Right cardiac atrium (tissue), 5 donors: ENCODE measurements at regions not wholly inside any gene's neighbourhood (a gene's known extent, or its start where the extent isn't known, plus 50 kb on each side); places are given as distances from the start of the nearest gene placed in this dataset.

Experiments used
- ATAC-seq, 2 donors: fragments of 200-7000 bp; cut with Tn5 transposase; one replicate each; pipeline versions ENCODE4 v1.8.0 to v1.9.1; 2020; ENCODE audit warnings: moderate library complexity in 2 of 2, mild to moderate bottlenecking in 1 of 2
- DNase-seq, 3 donors: peaks; one replicate each; pipeline ENCODE4 v3.0.0-alpha.2; 2020
- H3K27ac ChIP-seq: one replicate; pipeline ENCODE4 v1.5.1; 2013; ENCODE audit warnings: mild to moderate bottlenecking, low read length, control low read depth, moderate library complexity
- H3K27me3 ChIP-seq: one replicate; pipeline ENCODE4 v1.6.1; 2013; ENCODE audit not compliant: control insufficient read depth, insufficient read depth
- H3K4me1 ChIP-seq: one replicate; pipeline ENCODE4 v1.6.1; 2013; ENCODE audit warnings: low read length; ENCODE audit not compliant: control insufficient read depth, insufficient read depth
- H3K4me3 ChIP-seq: one replicate; pipeline ENCODE4 v1.5.1; 2013; ENCODE audit warnings: low read length, control low read depth
- H3K9me3 ChIP-seq: one replicate; pipeline ENCODE4 v1.6.1; 2013; ENCODE audit warnings: low read length; ENCODE audit not compliant: control insufficient read depth
- WGBS: extraction: QIAGEN DNeasy Blood & Tissue Kit; methylation state at CpG from one replicate; pipeline ENCODE4 v1.1.7; 2013; 5-methylcytosine and 5-hydroxymethylcytosine counted together
- intact Hi-C, 4 donors: fragments of 100-400 bp; cut with DNase I; formaldehyde crosslinking; loops; one replicate each; pipeline versions ENCODE4 v1.11.0 to v1.14.0; 2022 to 2023
- donor health status: healthy with polysubstance abuse.
- donor health status: DM: no; HTN: yes; CAD: no.
- donor health status: DM: no; HTN: no; CAD: no.
- donor health status: DM: no; HTN: yes; CAD: no; lungs with severe emphysema.
- donor health status: DM: yes; HTN: yes; CAD: no.

DNA sequence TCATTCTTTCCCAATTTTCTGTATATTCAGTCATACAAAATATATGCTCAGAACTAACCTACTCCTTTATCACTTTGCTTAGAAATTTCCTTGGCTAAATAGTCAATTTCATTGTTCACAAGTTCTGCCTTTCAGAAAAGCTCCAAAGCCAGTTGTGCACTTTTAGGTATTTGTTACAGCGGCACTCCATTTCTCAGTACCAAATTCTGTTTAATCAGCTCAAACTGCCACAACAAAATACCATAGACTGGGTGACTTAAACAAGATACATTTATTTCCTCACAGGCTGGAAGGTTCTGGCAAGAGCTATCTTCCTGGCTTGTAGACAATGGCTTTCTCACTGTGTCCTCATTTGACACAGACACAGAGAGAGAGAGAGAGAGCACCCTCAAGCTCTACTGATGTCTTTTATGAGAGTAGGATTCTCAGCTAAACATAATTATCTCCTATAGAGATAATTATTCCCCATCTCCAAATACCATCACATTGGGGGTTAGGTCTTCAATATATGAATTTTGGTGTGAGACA is 188.8 kb upstream of the FSTL5 start:
- Histone ChIP-seq H3K4me1 (peaks cover 2% of the 10 kb centered on the region), H3K27me3 (no peaks in the 10 kb centered on the region), H3K27ac (no peak overlapping the region), H3K9me3 (no peaks in the 10 kb centered on the region), H3K4me3 (no peak overlapping the region)
- intact Hi-C loops = no loop called here
- 67% methylated on average over 1 of the region's 1 CpG for WGBS
- DNase-seq (no peak), ATAC-seq (peak in 1 of 2 donors; percentile 37)

DNA sequence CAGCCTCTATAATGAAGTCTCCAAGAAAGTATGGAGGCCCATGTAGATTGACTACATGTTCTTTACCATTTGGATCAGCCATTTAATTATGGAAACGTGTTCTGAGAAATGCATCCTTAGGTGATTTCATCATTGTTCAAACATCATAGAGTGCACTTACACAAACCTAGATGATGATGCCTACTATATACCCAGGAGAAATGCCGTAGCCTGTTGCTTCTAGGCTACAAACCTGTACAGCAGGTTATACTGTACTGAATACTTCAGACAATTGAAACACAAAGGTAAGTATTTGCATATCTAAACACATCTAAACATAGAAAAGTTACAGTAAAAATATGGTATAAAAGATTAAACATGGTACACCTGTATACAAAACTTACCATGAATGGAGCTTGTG is 186.5 kb upstream of the FSTL5 start:
- no peaks in the 10 kb centered on the region for H3K9me3 ChIP-seq
- H3K4me3 ChIP-seq = no peak overlapping the region
- no peak overlapping the region for H3K27ac ChIP-seq
- no peaks in the 10 kb centered on the region for H3K27me3 ChIP-seq
- WGBS = 40% methylated on average over 2 of the region's 2 CpGs
- intact Hi-C loops = no loop called here
- DNase-seq (no peak), ATAC-seq (no peak)
- H3K4me1 ChIP-seq = peaks cover 4% of the 10 kb centered on the region

DNA sequence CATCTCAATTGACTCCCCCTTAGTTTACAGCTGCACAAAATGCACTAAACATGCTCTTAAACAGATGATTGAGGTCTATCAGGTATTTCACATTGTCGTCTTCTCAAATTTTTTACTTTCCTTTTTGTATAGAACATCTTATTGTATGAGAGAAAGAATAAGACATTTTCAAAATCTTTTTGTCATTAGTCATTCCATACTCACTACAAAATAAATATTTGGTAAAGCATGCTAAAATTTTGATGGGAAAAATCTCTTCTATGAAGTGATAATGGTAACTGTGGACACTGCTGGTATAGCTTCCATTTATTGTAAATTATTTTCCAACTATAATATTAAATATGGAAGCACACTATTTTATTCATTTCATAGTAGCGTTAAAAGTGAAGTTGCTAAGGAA is 185.6 kb upstream of the FSTL5 start:
- Histone ChIP-seq H3K27ac (no peak overlapping the region), H3K4me3 (no peak overlapping the region), H3K27me3 (no peaks in the 10 kb centered on the region), H3K9me3 (no peaks in the 10 kb centered on the region), H3K4me1 (peaks cover 4% of the 10 kb centered on the region)
- no peak for ATAC-seq
- intact Hi-C loops = no loop called here
- WGBS = 95% methylated on average over 2 of the region's 2 CpGs
- no peak for DNase-seq

DNA sequence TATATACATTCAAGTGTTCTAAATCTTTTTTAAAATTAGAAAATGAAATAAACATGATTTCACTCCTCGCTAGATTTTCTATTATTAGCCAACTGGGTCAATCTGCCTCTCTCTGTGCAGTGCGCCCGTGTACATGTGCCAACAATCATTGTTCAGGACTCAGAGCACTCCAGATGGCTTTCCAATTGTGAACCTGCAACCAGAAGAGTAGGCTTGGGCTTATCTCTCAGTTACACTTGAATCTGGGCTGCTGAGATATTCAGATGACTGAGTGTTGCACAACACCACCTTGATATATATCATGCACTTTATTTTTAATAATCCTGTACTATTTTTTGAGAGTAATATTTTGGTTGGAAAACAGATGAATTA is 184.0 kb upstream of the FSTL5 start:
- intact Hi-C loops = no loop called here
- Histone ChIP-seq H3K9me3 (no peaks in the 10 kb centered on the region), H3K27me3 (no peaks in the 10 kb centered on the region), H3K4me1 (peaks cover 4% of the 10 kb centered on the region), H3K27ac (no peak overlapping the region), H3K4me3 (no peak overlapping the region)
- ATAC-seq (peak; percentile 86 to 95), DNase-seq (peak; percentile 29 to 61 (median 34))
- 14% methylated on average over 3 of the region's 3 CpGs for WGBS

GRCh38 chr4:162347156-162347841 is 183.5 kb upstream of the FSTL5 start:
- no peak overlapping the region for H3K4me3 ChIP-seq
- WGBS = 11% methylated on average over 2 of the region's 2 CpGs
- no peak overlapping the region for H3K27ac ChIP-seq
- no peaks in the 10 kb centered on the region for H3K27me3 ChIP-seq
- intact Hi-C loops = no loop called here
- no peaks in the 10 kb centered on the region for H3K9me3 ChIP-seq
- DNase-seq (no peak), ATAC-seq (no peak)
- H3K4me1 ChIP-seq = peaks cover 2% of the 10 kb centered on the region

- intact Hi-C loops = no loop called here
- Histone ChIP-seq H3K4me1 (peaks cover 2% of the 10 kb centered on the region), H3K27ac (no peak overlapping the region), H3K27me3 (no peaks in the 10 kb centered on the region), H3K4me3 (no peak overlapping the region), H3K9me3 (no peaks in the 10 kb centered on the region)
- ATAC-seq (no peak), DNase-seq (no peak)
- WGBS = 0% methylated on average over 1 of the region's 1 CpG
These were observed 180.2 kb upstream of the FSTL5 start for GRCh38 chr4:162343967-162344366.

- Histone ChIP-seq H3K27me3 (no peaks in the 10 kb centered on the region), H3K4me3 (no peak overlapping the region), H3K27ac (no peak overlapping the region), H3K9me3 (no peaks in the 10 kb centered on the region), H3K4me1 (peaks cover under 1% of the 10 kb centered on the region)
- 47% methylated on average over 2 of the region's 2 CpGs for WGBS
- DNase-seq = no peak
- no peak for ATAC-seq
- intact Hi-C loops = no loop called here
These were observed 177.7 kb upstream of the FSTL5 start for GRCh38 chr4:162341533-162341932.

DNA sequence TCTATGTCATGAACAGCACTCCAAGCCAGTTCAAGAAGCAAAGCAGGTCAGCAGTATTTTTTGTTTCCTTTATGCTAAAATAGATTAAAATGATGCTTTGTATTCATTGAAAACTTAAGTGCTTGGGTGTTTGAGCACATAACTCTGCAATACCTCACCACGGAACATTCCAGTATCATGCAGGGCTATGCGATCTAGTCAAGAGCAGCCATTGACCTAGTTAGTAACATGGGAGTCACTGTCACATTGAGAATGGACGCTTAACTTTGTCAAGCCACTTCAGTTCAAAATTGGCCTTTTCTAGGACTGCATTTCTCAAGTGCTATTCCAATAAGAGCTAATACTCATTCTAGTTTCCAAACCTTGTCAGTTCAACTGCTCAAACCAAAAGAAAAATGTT is 160.1 kb upstream of the FSTL5 start:
- 80% methylated on average over 3 of the region's 3 CpGs for WGBS
- Histone ChIP-seq H3K4me3 (no peak overlapping the region), H3K27me3 (no peaks in the 10 kb centered on the region), H3K27ac (no peak overlapping the region), H3K9me3 (no peaks in the 10 kb centered on the region), H3K4me1 (no peaks in the 10 kb centered on the region)
- no peak for ATAC-seq
- DNase-seq = no peak
- intact Hi-C loops = no loop called here

DNA sequence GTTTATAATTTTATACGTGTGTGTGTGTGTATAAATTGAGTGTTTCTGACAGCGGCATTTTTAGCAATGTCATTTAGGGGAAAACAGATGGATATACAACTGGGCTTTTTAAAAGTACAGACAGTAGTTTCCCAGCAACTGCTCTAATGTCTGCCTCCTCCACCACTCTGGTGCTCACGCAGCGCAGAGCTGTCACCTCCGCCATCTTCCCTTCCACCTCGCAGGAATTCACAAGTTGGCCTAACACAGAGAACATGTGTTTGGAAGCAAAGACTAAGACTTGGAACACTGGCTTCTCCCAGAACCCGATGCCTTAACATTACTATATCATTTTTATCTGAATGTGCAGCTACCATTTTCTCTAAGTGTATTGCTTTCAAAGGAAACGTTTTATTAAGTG is 158.3 kb upstream of the FSTL5 start:
- 83% methylated on average over 8 of the region's 8 CpGs for WGBS
- no peaks in the 10 kb centered on the region for H3K27me3 ChIP-seq
- no peaks in the 10 kb centered on the region for H3K4me1 ChIP-seq
- ATAC-seq = no peak
- DNase-seq = no peak
- no peak overlapping the region for H3K27ac ChIP-seq
- H3K9me3 ChIP-seq = no peaks in the 10 kb centered on the region
- intact Hi-C loops = no loop called here
- no peak overlapping the region for H3K4me3 ChIP-seq

GRCh38 chr4:162285753-162286152 is 122.0 kb upstream of the FSTL5 start:
- Histone ChIP-seq H3K4me3 (no peak overlapping the region), H3K27me3 (no peaks in the 10 kb centered on the region), H3K9me3 (no peaks in the 10 kb centered on the region), H3K27ac (no peak overlapping the region), H3K4me1 (no peaks in the 10 kb centered on the region)
- ATAC-seq = no peak
- intact Hi-C loops = no loop called here
- no peak for DNase-seq
- 96% methylated on average over 2 of the region's 2 CpGs for WGBS

GRCh38 chr4:162282684-162283083 is 118.9 kb upstream of the FSTL5 start:
- no peak overlapping the region for H3K4me3 ChIP-seq
- intact Hi-C loops = no loop called here
- H3K9me3 ChIP-seq = no peaks in the 10 kb centered on the region
- no peak for ATAC-seq
- WGBS = 59% methylated on average over 3 of the region's 3 CpGs
- DNase-seq = no peak
- H3K27ac ChIP-seq = no peak overlapping the region
- no peaks in the 10 kb centered on the region for H3K27me3 ChIP-seq
- H3K4me1 ChIP-seq = no peaks in the 10 kb centered on the region

- 77% methylated on average over 1 of the region's 1 CpG for WGBS
- peak in 1 of 2 donors; percentile 57 for ATAC-seq
- peak in 2 of 3 donors; percentile 21 to 37 for DNase-seq
- Histone ChIP-seq H3K4me3 (no peak overlapping the region), H3K27me3 (no peaks in the 10 kb centered on the region), H3K9me3 (no peaks in the 10 kb centered on the region), H3K4me1 (no peaks in the 10 kb centered on the region), H3K27ac (no peak overlapping the region)
- intact Hi-C loops = no loop called here
These were observed 110.6 kb upstream of the FSTL5 start for GRCh38 chr4:162274354-162274753.
